OCI-LY3 (cell line): ENCODE measurements at regions not wholly inside any gene's neighbourhood (a gene's known extent, or its start where the extent isn't known, plus 50 kb on each side); places are given as distances from the start of the nearest gene placed in this dataset.

Source experiments
- H2AFZ ChIP-seq: fragments of 200-600, 300-600 bp; shearing (Covaris generic); 2 replicates; pipeline ENCODE4 v1.6.0; 2014; ENCODE audit warnings: antibody characterized with exemption, low read depth, low read length
- H3K27ac ChIP-seq: fragments of 200-600, 300-600 bp; sonication (generic); 2 replicates; pipeline ENCODE4 v1.5.1; 2014; ENCODE audit warnings: mild to moderate bottlenecking, low read length, moderate library complexity, mixed read lengths
- H3K27me3 ChIP-seq: fragments of 200-600, 300-600 bp; sonication (generic); 2 replicates; pipeline ENCODE4 v1.6.1; 2014; ENCODE audit warnings: low read depth, low read length, mixed read lengths
- H3K36me3 ChIP-seq: fragments of 200-600, 300-600 bp; sonication (generic); replicated peaks from 2 replicates; pipeline ENCODE3; 2014; ENCODE audit warnings: low read depth, low read length, mixed read lengths
- H3K4me1 ChIP-seq: fragments of 300-600, 200-600 bp; sonication (generic); 2 replicates; pipeline ENCODE4 v1.6.1; 2014; ENCODE audit warnings: low read length, mixed read lengths
- H3K4me2 ChIP-seq: fragments of 200-600, 300-600 bp; sonication (generic); 2 replicates; pipeline ENCODE4 v1.6.1; 2014; ENCODE audit warnings: low read length, mixed read lengths
- H3K4me3 ChIP-seq: fragments of 300-600, 200-600 bp; sonication (generic); 2 replicates; pipeline ENCODE4 v1.5.1; 2014; ENCODE audit warnings: antibody characterized with exemption, mild to moderate bottlenecking, low read length, moderate library complexity
- H3K79me2 ChIP-seq: fragments of 300-600, 200-600 bp; shearing (Covaris generic); 2 replicates; pipeline ENCODE4 v1.6.1; 2014; ENCODE audit warnings: mild to moderate bottlenecking, low read length, mixed read lengths
- H3K9ac ChIP-seq: fragments of 300-600, 200-600 bp; shearing (Covaris generic); 2 replicates; pipeline ENCODE4 v1.6.0; 2014; ENCODE audit warnings: mild to moderate bottlenecking, low read length, moderate library complexity
- H3K9me3 ChIP-seq: fragments of 200-600, 300-600 bp; shearing (Covaris generic); 2 replicates; pipeline ENCODE4 v1.6.1; 2014; ENCODE audit warnings: low read length, mixed read lengths; ENCODE audit not compliant: insufficient read depth
- H4K20me1 ChIP-seq: fragments of 200-600, 300-600 bp; sonication (generic); 2 replicates; pipeline ENCODE4 v1.6.1; 2016; ENCODE audit warnings: low read length, mixed read lengths; ENCODE audit not compliant: insufficient read depth
- EZH2phosphoT487 ChIP-seq: fragments of 200-600 bp; shearing (Covaris generic); IDR thresholded peaks from 2 replicates; pipeline ENCODE4 v1.6.1; 2018; ENCODE audit warnings: antibody characterized with exemption, mixed run types, low read depth
- TF ChIP-seq, protein P1 (sequence below): fragments of 200-600, 300-600 bp; sonication (generic); IDR thresholded peaks from 2 replicates; pipeline ENCODE4 v1.5.1; 2014; ENCODE audit warnings: antibody characterized with exemption, low read length, low read depth

GRCh38 chr5:155068616-155069100 lies 55.1 kb downstream of the KIF4B start:
- TF ChIP-seq EZH2phosphoT487 = no peak
- TF ChIP-seq, protein P1, sequence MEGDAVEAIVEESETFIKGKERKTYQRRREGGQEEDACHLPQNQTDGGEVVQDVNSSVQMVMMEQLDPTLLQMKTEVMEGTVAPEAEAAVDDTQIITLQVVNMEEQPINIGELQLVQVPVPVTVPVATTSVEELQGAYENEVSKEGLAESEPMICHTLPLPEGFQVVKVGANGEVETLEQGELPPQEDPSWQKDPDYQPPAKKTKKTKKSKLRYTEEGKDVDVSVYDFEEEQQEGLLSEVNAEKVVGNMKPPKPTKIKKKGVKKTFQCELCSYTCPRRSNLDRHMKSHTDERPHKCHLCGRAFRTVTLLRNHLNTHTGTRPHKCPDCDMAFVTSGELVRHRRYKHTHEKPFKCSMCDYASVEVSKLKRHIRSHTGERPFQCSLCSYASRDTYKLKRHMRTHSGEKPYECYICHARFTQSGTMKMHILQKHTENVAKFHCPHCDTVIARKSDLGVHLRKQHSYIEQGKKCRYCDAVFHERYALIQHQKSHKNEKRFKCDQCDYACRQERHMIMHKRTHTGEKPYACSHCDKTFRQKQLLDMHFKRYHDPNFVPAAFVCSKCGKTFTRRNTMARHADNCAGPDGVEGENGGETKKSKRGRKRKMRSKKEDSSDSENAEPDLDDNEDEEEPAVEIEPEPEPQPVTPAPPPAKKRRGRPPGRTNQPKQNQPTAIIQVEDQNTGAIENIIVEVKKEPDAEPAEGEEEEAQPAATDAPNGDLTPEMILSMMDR = no peak
- Histone ChIP-seq H3K4me1 (peaks cover 36% of the 10 kb centered on the region), H3K79me2 (no peaks in the 10 kb centered on the region), H3K4me2 (no peak overlapping the region), H3K9me3 (no peaks in the 10 kb centered on the region), H2AFZ (no peak overlapping the region), H3K27me3 (no peaks in the 10 kb centered on the region), H3K36me3 (no peaks in the 10 kb centered on the region), H3K9ac (no peak overlapping the region), H3K27ac (no peak overlapping the region), H4K20me1 (no peaks in the 10 kb centered on the region), H3K4me3 (no peak overlapping the region)

- no peaks in the 10 kb centered on the region for H3K36me3 ChIP-seq
- peaks cover 24% of the 10 kb centered on the region for H3K4me1 ChIP-seq
- no peaks in the 10 kb centered on the region for H4K20me1 ChIP-seq
- no peak overlapping the region for H3K4me2 ChIP-seq
- no peak overlapping the region for H3K27ac ChIP-seq
- H3K4me3 ChIP-seq = no peak overlapping the region
- TF ChIP-seq, protein P1 = no peak
- no peak for TF ChIP-seq EZH2phosphoT487
- no peaks in the 10 kb centered on the region for H3K27me3 ChIP-seq
- no peaks in the 10 kb centered on the region for H3K9me3 ChIP-seq
- H3K79me2 ChIP-seq = no peaks in the 10 kb centered on the region
- no peak overlapping the region for H3K9ac ChIP-seq
- H2AFZ ChIP-seq = no peak overlapping the region
Observed at GRCh38 chr5:155069961-155070360, 56.4 kb downstream of the KIF4B start.

DNA sequence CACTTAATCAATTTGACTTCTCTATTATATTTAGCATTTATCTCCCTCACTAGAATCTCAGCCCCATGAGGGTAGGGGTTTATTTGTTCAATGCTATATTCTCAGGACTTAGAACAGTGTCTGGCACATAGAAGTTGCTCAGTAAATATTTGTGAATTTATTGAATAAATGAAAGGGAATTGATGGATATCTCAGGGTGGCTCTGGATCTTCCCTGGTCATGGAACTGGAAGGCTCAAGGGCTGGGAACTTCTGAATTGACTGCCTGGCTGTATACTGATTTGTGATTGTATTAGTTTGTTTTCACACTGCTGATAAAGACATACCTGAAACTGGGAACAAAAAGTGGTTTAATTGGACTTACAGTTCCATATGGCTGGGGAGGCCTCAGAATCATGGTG lies 57.2 kb downstream of the KIF4B start:
- no peak for TF ChIP-seq EZH2phosphoT487
- TF ChIP-seq, protein P1 = no peak
- Histone ChIP-seq H3K27ac (no peak overlapping the region), H3K9me3 (no peaks in the 10 kb centered on the region), H3K4me1 (peaks cover 17% of the 10 kb centered on the region), H3K27me3 (no peaks in the 10 kb centered on the region), H3K4me2 (no peak overlapping the region), H3K79me2 (no peaks in the 10 kb centered on the region), H2AFZ (no peak overlapping the region), H4K20me1 (no peaks in the 10 kb centered on the region), H3K9ac (no peak overlapping the region), H3K36me3 (no peaks in the 10 kb centered on the region), H3K4me3 (no peak overlapping the region)

GRCh38 chr5:155076379-155076778 lies 62.8 kb downstream of the KIF4B start:
- Histone ChIP-seq H4K20me1 (no peaks in the 10 kb centered on the region), H3K9ac (no peak overlapping the region), H3K36me3 (no peaks in the 10 kb centered on the region), H3K4me3 (no peak overlapping the region), H2AFZ (no peak overlapping the region), H3K4me1 (no peaks in the 10 kb centered on the region), H3K9me3 (no peaks in the 10 kb centered on the region), H3K27me3 (0 out of 2 replicates have a peak, but pooled peaks cover 5% of the 10 kb centered on the region), H3K79me2 (no peaks in the 10 kb centered on the region), H3K27ac (no peak overlapping the region), H3K4me2 (no peak overlapping the region)
- TF ChIP-seq EZH2phosphoT487 = no peak
- TF ChIP-seq, protein P1 = no peak
